IMR-90 (cell line): ENCODE measurements at regions not wholly inside any gene's neighbourhood (a gene's known extent, or its start where the extent isn't known, plus 50 kb on each side); places are given as distances from the start of the nearest gene placed in this dataset.

Experiments
- ATAC-seq: fragments of 200-7000 bp; cut with Tn5 transposase; 2 replicates; pipeline ENCODE4 v1.9.1; 2020; ENCODE audit warnings: low read depth, mild to moderate bottlenecking, moderate library complexity
- BruUV-seq: library from RNA; stranded (reverse); fragments of 400-500 nt; replicated peaks from 2 replicates; lab custom pipeline; 2021; lab: Mats Ljungman, UMichigan
- CTCF ChIA-PET: fragments of 300-600 bp; formaldehyde crosslinking; extraction: SDS; loops from one replicate; lab custom pipeline; 2021; ENCODE audit warnings: antibody characterized with exemption; lab: Yijun Ruan, JAX
- POLR2A ChIA-PET: fragments of 300-600 bp; sonication (Branson Sonifier 250); formaldehyde crosslinking; loops from one replicate; lab custom pipeline; 2022; ENCODE audit warnings: antibody characterized with exemption; ENCODE audit not compliant: unreplicated experiment; lab: Charles Lee
- DNase-seq: peaks from one replicate; pipeline ENCODE4 v3.0.0; 2013
- H2AFZ ChIP-seq: replicated peaks from 2 replicates; pipeline ENCODE3; 2013; ENCODE audit warnings: low read length, mild to moderate bottlenecking; ENCODE audit not compliant: poor library complexity
- H2AK5ac ChIP-seq: 2 replicates; pipeline ENCODE4 v1.6.1; 2013; ENCODE audit warnings: low read depth, low read length, inconsistent platforms
- H2AK9ac ChIP-seq: replicated peaks from 2 replicates; pipeline ENCODE3; 2013; ENCODE audit warnings: mild to moderate bottlenecking, low read depth, low read length, moderate library complexity; ENCODE audit not compliant: poor library complexity
- H2BK120ac ChIP-seq: 2 replicates; pipeline ENCODE4 v1.6.1; 2013; ENCODE audit warnings: low read depth, low read length, inconsistent platforms
- H2BK15ac ChIP-seq: 3 replicates; pipeline ENCODE4 v1.6.1; 2013; ENCODE audit warnings: low read depth, low read length, inconsistent platforms
- H2BK20ac ChIP-seq: 2 replicates; pipeline ENCODE4 v1.6.1; 2013; ENCODE audit warnings: low read depth, mild to moderate bottlenecking, inconsistent platforms, low read length, moderate library complexity
- H2BK5ac ChIP-seq: 2 replicates; pipeline ENCODE4 v1.6.1; 2013; ENCODE audit warnings: mild to moderate bottlenecking, low read depth, low read length, inconsistent platforms; ENCODE audit not compliant: poor library complexity, severe bottlenecking
- H3K14ac ChIP-seq: replicated peaks from 2 replicates; pipeline ENCODE4 v1.6.1; 2013; ENCODE audit warnings: low read depth, low read length, inconsistent platforms
- H3K18ac ChIP-seq: 2 replicates; pipeline ENCODE4 v1.6.1; 2013; ENCODE audit warnings: low read depth, low read length, control low read depth
- H3K23ac ChIP-seq: 2 replicates; pipeline ENCODE4 v1.6.1; 2013; ENCODE audit warnings: low read depth, low read length, inconsistent platforms
- H3K27ac ChIP-seq: 2 replicates; pipeline ENCODE4 v1.5.1; 2013; ENCODE audit warnings: mild to moderate bottlenecking, control low read depth, low read length; ENCODE audit not compliant: insufficient read depth
- H3K27me3 ChIP-seq: 2 replicates; pipeline ENCODE4 v1.6.1; 2013; ENCODE audit warnings: low read length; ENCODE audit not compliant: control insufficient read depth, insufficient read depth
- H3K36me3 ChIP-seq: 2 replicates; pipeline ENCODE4 v1.6.1; 2013; ENCODE audit warnings: low read length, mixed read lengths; ENCODE audit not compliant: control insufficient read depth, insufficient read depth
- H3K4ac ChIP-seq: 2 replicates; pipeline ENCODE4 v1.6.1; 2013; ENCODE audit warnings: low read depth, low read length, inconsistent platforms
- H3K4me1 ChIP-seq: 2 replicates; pipeline ENCODE4 v1.6.1; 2013; ENCODE audit warnings: low read length, mixed read lengths; ENCODE audit not compliant: control insufficient read depth, insufficient read depth
- H3K4me2 ChIP-seq: 2 replicates; pipeline ENCODE4 v1.6.1; 2013; ENCODE audit warnings: low read depth, mild to moderate bottlenecking, control low read depth, low read length, moderate library complexity
- H3K4me3 ChIP-seq: 2 replicates; pipeline ENCODE4 v1.5.1; 2013; ENCODE audit warnings: low read depth, mild to moderate bottlenecking, control low read depth, low read length, moderate library complexity; ENCODE audit not compliant: insufficient read depth
- H3K56ac ChIP-seq: 2 replicates; pipeline ENCODE4 v1.6.1; 2013; ENCODE audit warnings: low read length, inconsistent platforms; ENCODE audit not compliant: insufficient read depth; ENCODE audit errors: extremely low read depth
- H3K79me1 ChIP-seq, 2 experiments: 2 replicates each; pipeline ENCODE4 v1.6.1; 2013; ENCODE audit warnings: low read length in 2 of 2, inconsistent platforms in 1 of 2, low read depth in 1 of 2
- H3K9ac ChIP-seq: 2 replicates; pipeline ENCODE4 v1.6.1; 2013; ENCODE audit warnings: low read depth, low read length, control low read depth
- H3K9me1 ChIP-seq: 2 replicates; pipeline ENCODE4 v1.6.1; 2013; ENCODE audit warnings: low read length, inconsistent platforms; ENCODE audit not compliant: insufficient read depth
- H3K9me3 ChIP-seq: 2 replicates; pipeline ENCODE4 v1.6.1; 2013; ENCODE audit warnings: low read length; ENCODE audit not compliant: control insufficient read depth, insufficient read depth
- H4K20me1 ChIP-seq: 2 replicates; pipeline ENCODE4 v1.6.1; 2013; ENCODE audit warnings: low read length, inconsistent platforms; ENCODE audit not compliant: insufficient read depth
- H4K5ac ChIP-seq: 2 replicates; pipeline ENCODE4 v1.6.1; 2013; ENCODE audit warnings: mild to moderate bottlenecking, low read depth, low read length, control low read depth
- H4K8ac ChIP-seq, 2 experiments: 2 replicates each; pipeline ENCODE4 v1.6.1; 2013; ENCODE audit warnings: low read depth in 2 of 2, low read length in 2 of 2, control low read depth in 1 of 2, inconsistent platforms in 1 of 2
- H4K91ac ChIP-seq: 2 replicates; pipeline ENCODE4 v1.6.1; 2013; ENCODE audit warnings: low read depth, low read length, inconsistent platforms; ENCODE audit not compliant: insufficient read depth
- BHLHE40 ChIP-seq: fragments of 150-350 bp; IDR thresholded peaks from 2 replicates; pipeline ENCODE4 v1.6.1; 2016; ENCODE audit warnings: mild to moderate bottlenecking, low read depth, low read length
- CEBPB ChIP-seq: IDR thresholded peaks from 2 replicates; pipeline ENCODE4 v1.6.1; 2012; ENCODE audit warnings: low read depth, low read length, improper control_type of control experiment
- CHD1 ChIP-seq: IDR thresholded peaks from 2 replicates; pipeline ENCODE4 v1.6.1; 2012; ENCODE audit warnings: low read depth, low read length, improper control_type of control experiment
- FOS ChIP-seq: fragments of 150-350 bp; IDR thresholded peaks from 2 replicates; pipeline ENCODE4 v1.6.1; 2016; ENCODE audit warnings: low read depth, low read length
- MAFK ChIP-seq: IDR thresholded peaks from 2 replicates; pipeline ENCODE4 v1.6.1; 2012; ENCODE audit warnings: low read depth, low read length, improper control_type of control experiment
- MAZ ChIP-seq: IDR thresholded peaks from 2 replicates; pipeline ENCODE4 v1.6.1; 2012; ENCODE audit warnings: low read depth, mild to moderate bottlenecking, low read length, improper control_type of control experiment, moderate library complexity, borderline replicate concordance
- MXI1 ChIP-seq: IDR thresholded peaks from 2 replicates; pipeline ENCODE4 v1.6.1; 2012; ENCODE audit warnings: low read depth, mild to moderate bottlenecking, low read length, moderate library complexity, borderline replicate concordance
- NFE2L2 ChIP-seq: fragments of 150-350 bp; IDR thresholded peaks from 2 replicates; pipeline ENCODE4 v1.6.1; 2016; ENCODE audit warnings: low read depth, mild to moderate bottlenecking, low read length
- POLR2A ChIP-seq: IDR thresholded peaks from 2 replicates; pipeline ENCODE4 v1.6.1; 2012; ENCODE audit warnings: mild to moderate bottlenecking, low read depth, low read length
- RCOR1 ChIP-seq: IDR thresholded peaks from 2 replicates; pipeline ENCODE4 v1.6.1; 2012; ENCODE audit warnings: mild to moderate bottlenecking, low read length, improper control_type of control experiment; ENCODE audit not compliant: insufficient replicate concordance
- RFX5 ChIP-seq: IDR thresholded peaks from 2 replicates; pipeline ENCODE4 v1.8.0; 2012; ENCODE audit warnings: low read depth, mild to moderate bottlenecking, low read length, moderate library complexity
- SMC3 ChIP-seq: fragments of 150-350 bp; IDR thresholded peaks from 2 replicates; pipeline ENCODE4 v1.6.1; 2016; ENCODE audit warnings: low read depth, mild to moderate bottlenecking, antibody characterized with exemption, low read length, moderate library complexity
- whole genome bisulfite sequencing, 2 experiments: methylation state at CpG; one replicate each; pipeline versions ENCODE4 v1.1.5 to v1.1.7; 2013; ENCODE audit warnings: missing lambda C conversion rate in 2 of 2; ENCODE audit not compliant: insufficient read length in 1 of 2; ENCODE audit errors: extremely low coverage in 2 of 2; 5-methylcytosine and 5-hydroxymethylcytosine counted together
- dilution Hi-C: fragments of 300-500 bp; cut with HindIII; formaldehyde crosslinking; loops from one replicate; pipeline ENCODE4 v1.14.3; 2018; ENCODE audit warnings: low sequenced_read_pairs; ENCODE audit not compliant: unreplicated experiment
- in situ Hi-C: fragments of 300-500 bp; cut with MboI; formaldehyde crosslinking; loops from 3 replicates; pipeline ENCODE4 v1.14.3; 2019; ENCODE audit warnings: low sequenced_read_pairs, inconsistent platforms, mixed read lengths
- intact Hi-C: fragments of 100-400 bp; cut with micrococcal nuclease; formaldehyde crosslinking; loops from 2 replicates; pipeline ENCODE4 v1.10.0; 2022
- TF ChIP-seq, protein P1 (sequence below): conservative IDR thresholded peaks from 2 replicates; pipeline ENCODE4 v1.5.1; 2012; ENCODE audit warnings: mild to moderate bottlenecking, low read depth, low read length, improper control_type of control experiment
- TF ChIP-seq, protein P2 (sequence below): fragments of 150-350 bp; IDR thresholded peaks from 2 replicates; pipeline ENCODE4 v1.6.1; 2017; ENCODE audit warnings: mild to moderate bottlenecking, antibody characterized with exemption, low read length, low read depth

DNA sequence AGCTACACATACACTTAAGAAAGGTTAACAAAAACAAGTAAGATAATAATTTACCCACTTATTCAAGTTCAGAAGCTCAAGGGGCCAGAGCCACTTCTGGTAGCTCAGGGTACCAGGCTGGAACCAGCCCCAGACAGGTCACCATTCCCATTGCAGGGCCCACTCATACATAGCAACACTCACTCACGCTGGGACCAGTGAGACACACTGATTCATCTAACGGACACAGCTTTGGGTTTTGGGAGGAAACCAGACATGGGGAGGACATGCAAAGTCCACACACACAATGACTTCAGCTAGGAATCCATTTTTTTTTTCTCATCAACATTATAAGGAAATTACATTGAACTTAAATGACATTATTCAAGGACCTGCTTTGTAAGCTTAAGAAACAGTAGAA is 169.1 kb downstream of the ZC3H11B start:
- Histone ChIP-seq H3K9ac (no peak overlapping the region), H2AFZ (peak overlapping the region; percentile 73), H3K18ac (no peak overlapping the region), H3K79me1 (no peaks in the 10 kb centered on the region), H2AK9ac (no peak overlapping the region), H2BK20ac (no peak overlapping the region), H2BK120ac (no peak overlapping the region), H4K91ac (no peak overlapping the region), H4K5ac (no peak overlapping the region), H2BK5ac (no peak overlapping the region), H3K4ac (no peak overlapping the region), H3K9me1 (no peaks in the 10 kb centered on the region), H2BK15ac (no peak overlapping the region), H3K36me3 (no peaks in the 10 kb centered on the region), H3K4me3 (no peak overlapping the region), H3K27me3 (no peaks in the 10 kb centered on the region), H3K4me1 (no peaks in the 10 kb centered on the region), H3K56ac (no peak overlapping the region), H3K4me2 (no peak overlapping the region), H3K23ac (no peak overlapping the region), H3K9me3 (no peaks in the 10 kb centered on the region), H4K8ac (no peak overlapping the region), H3K14ac (no peak overlapping the region), H2AK5ac (no peak overlapping the region), H3K27ac (no peak overlapping the region), H4K20me1 (no peaks in the 10 kb centered on the region)
- TF ChIP-seq, protein P1, sequence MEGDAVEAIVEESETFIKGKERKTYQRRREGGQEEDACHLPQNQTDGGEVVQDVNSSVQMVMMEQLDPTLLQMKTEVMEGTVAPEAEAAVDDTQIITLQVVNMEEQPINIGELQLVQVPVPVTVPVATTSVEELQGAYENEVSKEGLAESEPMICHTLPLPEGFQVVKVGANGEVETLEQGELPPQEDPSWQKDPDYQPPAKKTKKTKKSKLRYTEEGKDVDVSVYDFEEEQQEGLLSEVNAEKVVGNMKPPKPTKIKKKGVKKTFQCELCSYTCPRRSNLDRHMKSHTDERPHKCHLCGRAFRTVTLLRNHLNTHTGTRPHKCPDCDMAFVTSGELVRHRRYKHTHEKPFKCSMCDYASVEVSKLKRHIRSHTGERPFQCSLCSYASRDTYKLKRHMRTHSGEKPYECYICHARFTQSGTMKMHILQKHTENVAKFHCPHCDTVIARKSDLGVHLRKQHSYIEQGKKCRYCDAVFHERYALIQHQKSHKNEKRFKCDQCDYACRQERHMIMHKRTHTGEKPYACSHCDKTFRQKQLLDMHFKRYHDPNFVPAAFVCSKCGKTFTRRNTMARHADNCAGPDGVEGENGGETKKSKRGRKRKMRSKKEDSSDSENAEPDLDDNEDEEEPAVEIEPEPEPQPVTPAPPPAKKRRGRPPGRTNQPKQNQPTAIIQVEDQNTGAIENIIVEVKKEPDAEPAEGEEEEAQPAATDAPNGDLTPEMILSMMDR: no peak
- TF ChIP-seq, protein P2, sequence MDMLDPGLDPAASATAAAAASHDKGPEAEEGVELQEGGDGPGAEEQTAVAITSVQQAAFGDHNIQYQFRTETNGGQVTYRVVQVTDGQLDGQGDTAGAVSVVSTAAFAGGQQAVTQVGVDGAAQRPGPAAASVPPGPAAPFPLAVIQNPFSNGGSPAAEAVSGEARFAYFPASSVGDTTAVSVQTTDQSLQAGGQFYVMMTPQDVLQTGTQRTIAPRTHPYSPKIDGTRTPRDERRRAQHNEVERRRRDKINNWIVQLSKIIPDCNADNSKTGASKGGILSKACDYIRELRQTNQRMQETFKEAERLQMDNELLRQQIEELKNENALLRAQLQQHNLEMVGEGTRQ: no peak
- TF ChIP-seq CHD1 (no peak), FOS (no peak), BHLHE40 (no peak), MAZ (no peak), NFE2L2 (no peak), RFX5 (no peak), RCOR1 (no peak), MXI1 (no peak), POLR2A (no peak), SMC3 (no peak), MAFK (no peak), CEBPB (no peak)
- no TSS peak for BruUV-seq
- intact Hi-C loops: no loop called here
- in situ Hi-C loops: no loop called here
- DNase-seq: peak; percentile 46
- no peak for ATAC-seq
- ChIA-PET POLR2A (no interaction called here), CTCF (interaction anchor here (0.5 to 0.6 kb wide), 2 partner anchors 11 to 171 kb away, joined by 3 read pairs; no protein-coding TSS in a partner anchor)
- dilution Hi-C loops: no loop called here
- whole genome bisulfite sequencing, 2 experiments: no CpG with 5 or more reads among the region's 2 CpGs
